ENCODE measurements at regions not wholly inside any gene's neighbourhood (a gene's known extent, or its start where the extent isn't known, plus 50 kb on each side); places are given as distances from the start of the nearest gene placed in this dataset.

DNA sequence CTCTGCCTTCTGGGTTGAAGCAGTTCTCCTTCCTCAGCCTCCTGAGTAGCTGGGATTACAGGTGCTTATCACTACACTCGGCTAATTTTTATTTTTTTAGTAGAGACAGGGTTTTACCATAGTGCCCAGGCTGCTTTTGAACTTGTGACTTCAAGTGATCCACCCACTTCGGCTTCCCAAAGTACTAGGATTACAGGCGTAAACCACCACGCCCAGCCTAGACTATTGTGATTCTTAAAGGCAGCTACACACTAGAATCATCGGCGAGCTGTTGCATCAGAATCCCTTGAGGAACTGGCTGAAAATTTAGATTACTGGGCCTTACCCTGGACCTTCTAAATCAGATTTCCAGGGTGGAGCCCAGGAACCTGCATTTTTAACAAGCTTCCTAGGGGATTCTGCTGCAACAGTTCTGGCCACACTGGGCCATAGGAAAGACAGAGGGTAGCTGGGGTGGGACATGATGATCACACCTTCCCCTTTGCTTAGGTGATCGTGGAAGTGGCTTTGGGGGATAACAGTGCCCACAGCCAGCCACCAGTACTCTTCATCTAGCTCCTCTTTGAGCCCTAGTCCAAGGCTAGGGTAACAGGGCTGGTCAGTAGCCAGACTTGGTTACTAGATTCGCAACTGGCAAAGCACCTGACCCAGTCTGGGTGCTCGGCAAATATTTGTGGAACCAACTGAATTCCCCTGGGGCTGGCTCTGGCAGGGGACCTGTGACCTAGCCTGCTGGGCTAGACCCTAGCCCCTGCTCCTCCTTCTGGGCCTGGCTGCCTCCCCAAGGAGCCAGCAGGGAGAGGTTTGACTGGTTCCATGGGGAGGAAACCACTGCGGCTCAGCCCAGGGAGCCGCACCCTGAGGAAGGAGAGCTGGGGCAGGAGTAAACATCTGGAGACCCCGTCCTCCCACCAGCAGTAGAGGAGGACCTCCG lies 67.1 kb upstream of the DUSP5 start:
- Histone ChIP-seq H3K27ac (no peak overlapping the region), H3K4me3 (no peak overlapping the region), H3K27me3 (no peaks in the 10 kb centered on the region), H3K4me1 (peaks cover 16% of the 10 kb centered on the region), H3K9me3 (no peaks in the 10 kb centered on the region), H3K36me3 (replicated peaks in 1 of 2; ENCODE audit: insufficient read depth in 1 of 2, low read depth in 2 of 2) (no peaks in the 10 kb centered on the region)
- intact Hi-C loops (cut with DNase I): no loop called here
- 83 to 95% methylated on average over 10 to 13 of the region's 13 CpGs for WGBS, 2 donors
- ATAC-seq (no peak), DNase-seq (no peak)
- TF ChIP-seq POLR2A (IDR thresholded peaks at IDR 0.05): no peak
- TF ChIP-seq, protein P1, sequence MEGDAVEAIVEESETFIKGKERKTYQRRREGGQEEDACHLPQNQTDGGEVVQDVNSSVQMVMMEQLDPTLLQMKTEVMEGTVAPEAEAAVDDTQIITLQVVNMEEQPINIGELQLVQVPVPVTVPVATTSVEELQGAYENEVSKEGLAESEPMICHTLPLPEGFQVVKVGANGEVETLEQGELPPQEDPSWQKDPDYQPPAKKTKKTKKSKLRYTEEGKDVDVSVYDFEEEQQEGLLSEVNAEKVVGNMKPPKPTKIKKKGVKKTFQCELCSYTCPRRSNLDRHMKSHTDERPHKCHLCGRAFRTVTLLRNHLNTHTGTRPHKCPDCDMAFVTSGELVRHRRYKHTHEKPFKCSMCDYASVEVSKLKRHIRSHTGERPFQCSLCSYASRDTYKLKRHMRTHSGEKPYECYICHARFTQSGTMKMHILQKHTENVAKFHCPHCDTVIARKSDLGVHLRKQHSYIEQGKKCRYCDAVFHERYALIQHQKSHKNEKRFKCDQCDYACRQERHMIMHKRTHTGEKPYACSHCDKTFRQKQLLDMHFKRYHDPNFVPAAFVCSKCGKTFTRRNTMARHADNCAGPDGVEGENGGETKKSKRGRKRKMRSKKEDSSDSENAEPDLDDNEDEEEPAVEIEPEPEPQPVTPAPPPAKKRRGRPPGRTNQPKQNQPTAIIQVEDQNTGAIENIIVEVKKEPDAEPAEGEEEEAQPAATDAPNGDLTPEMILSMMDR (IDR thresholded peaks at IDR 0.05): no peak

DNA sequence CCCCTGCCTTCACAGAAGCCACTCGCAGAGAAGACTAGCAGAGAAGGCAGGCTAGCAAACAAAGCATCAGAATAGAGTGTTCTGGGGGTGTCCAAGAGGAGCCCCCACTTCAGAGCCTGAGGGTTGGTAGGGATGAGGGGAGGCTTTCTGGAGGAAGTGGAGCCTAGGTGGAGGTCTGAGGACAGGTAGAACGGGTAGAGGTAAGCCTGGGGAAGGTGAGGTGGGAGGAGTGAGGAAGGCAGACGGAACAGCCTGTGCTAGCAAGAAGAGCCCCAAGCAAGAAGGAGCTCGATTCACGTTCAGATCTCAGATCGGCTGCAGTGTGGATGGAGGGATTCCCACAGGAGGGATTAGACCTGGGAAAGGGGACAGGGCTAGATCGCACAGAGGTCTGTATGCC lies 66.0 kb upstream of the DUSP5 start:
- H3K27me3 ChIP-seq: no peaks in the 10 kb centered on the region
- TF ChIP-seq POLR2A (IDR thresholded peaks at IDR 0.05): no peak
- TF ChIP-seq, protein P1 (IDR thresholded peaks at IDR 0.05): no peak
- H3K9me3 ChIP-seq: no peaks in the 10 kb centered on the region
- ATAC-seq (no peak), DNase-seq (peak in 1 of 4 donors; percentile 3)
- 82 to 87% methylated on average over 7 of the region's 7 CpGs for WGBS, 2 donors
- intact Hi-C loops (cut with DNase I): no loop called here
- H3K27ac ChIP-seq: no peak overlapping the region
- no peak overlapping the region for H3K4me3 ChIP-seq
- peaks cover 7% of the 10 kb centered on the region for H3K4me1 ChIP-seq
- no peaks in the 10 kb centered on the region for H3K36me3 ChIP-seq (replicated peaks in 1 of 2; ENCODE audit: insufficient read depth in 1 of 2, low read depth in 2 of 2)

DNA sequence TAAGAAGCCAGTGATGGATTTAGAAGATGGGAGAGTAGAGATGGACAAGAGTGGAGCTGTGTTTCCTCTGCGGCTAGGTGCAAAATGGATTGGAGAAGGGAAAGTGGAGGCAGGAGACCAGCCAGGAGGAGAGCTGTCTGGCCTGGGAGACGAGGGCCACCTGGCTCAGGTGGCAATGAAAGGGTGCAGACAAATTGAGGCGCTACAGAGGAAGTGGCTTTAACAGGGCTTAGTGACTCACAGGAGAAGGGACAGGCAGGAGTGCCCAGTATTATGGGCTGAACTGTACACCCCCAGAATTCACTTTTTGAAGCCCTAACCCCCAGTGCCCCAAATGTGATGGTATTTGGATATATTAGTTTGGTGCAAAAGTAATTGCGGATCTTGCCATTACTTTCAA lies 65.6 kb upstream of the DUSP5 start:
- ATAC-seq: no peak
- intact Hi-C loops (cut with DNase I): no loop called here
- H3K4me3 ChIP-seq: no peak overlapping the region
- no peaks in the 10 kb centered on the region for H3K36me3 ChIP-seq (replicated peaks in 1 of 2; ENCODE audit: insufficient read depth in 1 of 2, low read depth in 2 of 2)
- TF ChIP-seq POLR2A (IDR thresholded peaks at IDR 0.05): no peak
- TF ChIP-seq, protein P1 (IDR thresholded peaks at IDR 0.05): no peak
- H3K9me3 ChIP-seq: no peaks in the 10 kb centered on the region
- peak in 1 of 4 donors; percentile 1 for DNase-seq
- WGBS, 2 donors: 65 to 92% methylated on average over 4 of the region's 4 CpGs
- H3K27me3 ChIP-seq: no peaks in the 10 kb centered on the region
- peaks cover 3% of the 10 kb centered on the region for H3K4me1 ChIP-seq
- H3K27ac ChIP-seq: no peak overlapping the region

DNA sequence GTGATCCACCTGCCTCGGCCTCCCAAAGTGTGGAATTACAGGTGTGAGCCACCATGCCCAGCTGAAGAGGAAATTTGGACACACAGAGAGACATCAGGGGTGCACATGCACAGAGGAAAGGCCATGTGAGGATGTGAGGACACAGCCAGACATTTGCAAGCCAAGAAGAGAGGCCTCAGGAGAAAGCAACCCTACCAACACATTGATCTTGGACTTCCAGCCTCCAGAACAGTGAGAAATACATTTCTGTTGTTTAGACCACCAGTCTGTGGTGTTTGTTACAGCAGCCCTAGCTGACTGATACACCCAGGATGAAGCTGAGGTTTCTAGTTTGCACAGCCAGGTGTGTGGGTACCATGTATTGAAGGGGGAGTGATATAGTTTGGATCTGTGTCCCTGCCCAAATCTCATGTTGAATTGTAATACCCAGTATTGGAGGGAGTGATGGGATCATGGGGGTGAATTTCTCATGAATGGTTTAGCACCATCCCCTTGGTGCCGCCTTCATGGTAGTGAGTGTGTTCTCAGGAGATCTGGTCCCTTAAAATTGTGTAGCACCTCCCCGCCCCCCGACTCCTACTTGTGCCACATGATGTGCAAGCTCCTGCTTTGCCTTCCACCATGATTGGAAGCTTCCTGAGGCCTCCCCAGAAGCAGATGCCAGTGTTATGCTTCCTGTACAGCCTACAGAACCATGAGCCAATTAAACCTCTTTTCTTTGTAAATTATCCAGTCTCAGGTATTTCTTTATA lies 64.7 kb upstream of the DUSP5 start:
- DNase-seq (peak in 1 of 4 donors; percentile 2), ATAC-seq (no peak)
- Histone ChIP-seq H3K27me3 (no peaks in the 10 kb centered on the region), H3K9me3 (no peaks in the 10 kb centered on the region), H3K4me1 (no peaks in the 10 kb centered on the region), H3K36me3 (replicated peaks in 1 of 2; ENCODE audit: insufficient read depth in 1 of 2, low read depth in 2 of 2) (no peaks in the 10 kb centered on the region), H3K27ac (no peak overlapping the region), H3K4me3 (no peak overlapping the region)
- TF ChIP-seq, protein P1 (IDR thresholded peaks at IDR 0.05): no peak
- TF ChIP-seq POLR2A (IDR thresholded peaks at IDR 0.05): no peak
- WGBS, 2 donors: 93 to 100% methylated on average over 2 to 4 of the region's 4 CpGs
- intact Hi-C loops (cut with DNase I): no loop called here
